HFFc6 (cell line): ENCODE measurements at regions not wholly inside any gene's neighbourhood (a gene's known extent, or its start where the extent isn't known, plus 50 kb on each side); places are given as distances from the start of the nearest gene placed in this dataset.

Experiments
- DNase-seq: peaks from one replicate; pipeline ENCODE4 v3.0.0-alpha.2; 2018
- H3K27ac Mint-ChIP-seq: 2 replicates; pipeline ENCODE4 v1.8.0; 2020; ENCODE audit warnings: mild to moderate bottlenecking, mixed read lengths
- H3K27me3 Mint-ChIP-seq: 2 replicates; pipeline ENCODE4 v1.8.0; 2021; ENCODE audit warnings: mild to moderate bottlenecking, moderate library complexity, mixed read lengths; ENCODE audit not compliant: insufficient read depth
- H3K36me3 Mint-ChIP-seq: 2 replicates; pipeline ENCODE4 v1.8.0; 2021; ENCODE audit warnings: low read depth, mixed read lengths
- H3K4me1 Mint-ChIP-seq: 2 replicates; pipeline ENCODE4 v1.8.0; 2020; ENCODE audit warnings: low read depth, mixed read lengths
- H3K4me3 Mint-ChIP-seq: 2 replicates; pipeline ENCODE4 v1.8.0; 2020; ENCODE audit warnings: mild to moderate bottlenecking, moderate library complexity, mixed read lengths
- H3K9me3 Mint-ChIP-seq: 2 replicates; pipeline ENCODE4 v1.8.0; 2020; ENCODE audit warnings: mild to moderate bottlenecking, mixed read lengths
- TF ChIP-seq, protein P1 (sequence below): fragments of 200-600 bp; sonication (generic); IDR thresholded peaks from 2 replicates; pipeline ENCODE4 v1.5.0; 2021; ENCODE audit warnings: antibody characterized with exemption, mild to moderate bottlenecking

DNA sequence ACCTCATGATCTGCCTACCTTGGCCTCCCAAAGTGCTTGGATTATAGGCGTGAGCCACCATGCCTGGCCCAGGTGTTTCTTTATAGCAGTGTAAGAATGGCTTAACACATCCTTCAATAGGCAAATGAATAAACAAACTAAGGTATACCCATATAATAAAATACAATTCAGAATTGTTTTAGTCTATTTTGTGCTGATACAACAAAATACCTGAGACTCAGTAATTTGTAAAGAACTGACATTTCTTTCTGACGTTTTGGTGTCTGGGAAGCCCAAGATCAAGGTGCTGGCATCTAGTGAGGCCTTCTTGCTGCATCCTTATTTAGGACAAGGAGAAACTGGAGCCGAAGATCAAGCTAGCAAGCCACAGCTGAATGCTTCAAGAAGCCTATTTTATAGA, 1372.1 kb upstream of the DDX18 start:
- no peak overlapping the region for H3K27ac Mint-ChIP-seq
- H3K36me3 Mint-ChIP-seq: no peaks in the 10 kb centered on the region
- no peak for DNase-seq
- H3K4me1 Mint-ChIP-seq: no peaks in the 10 kb centered on the region
- TF ChIP-seq, protein P1, sequence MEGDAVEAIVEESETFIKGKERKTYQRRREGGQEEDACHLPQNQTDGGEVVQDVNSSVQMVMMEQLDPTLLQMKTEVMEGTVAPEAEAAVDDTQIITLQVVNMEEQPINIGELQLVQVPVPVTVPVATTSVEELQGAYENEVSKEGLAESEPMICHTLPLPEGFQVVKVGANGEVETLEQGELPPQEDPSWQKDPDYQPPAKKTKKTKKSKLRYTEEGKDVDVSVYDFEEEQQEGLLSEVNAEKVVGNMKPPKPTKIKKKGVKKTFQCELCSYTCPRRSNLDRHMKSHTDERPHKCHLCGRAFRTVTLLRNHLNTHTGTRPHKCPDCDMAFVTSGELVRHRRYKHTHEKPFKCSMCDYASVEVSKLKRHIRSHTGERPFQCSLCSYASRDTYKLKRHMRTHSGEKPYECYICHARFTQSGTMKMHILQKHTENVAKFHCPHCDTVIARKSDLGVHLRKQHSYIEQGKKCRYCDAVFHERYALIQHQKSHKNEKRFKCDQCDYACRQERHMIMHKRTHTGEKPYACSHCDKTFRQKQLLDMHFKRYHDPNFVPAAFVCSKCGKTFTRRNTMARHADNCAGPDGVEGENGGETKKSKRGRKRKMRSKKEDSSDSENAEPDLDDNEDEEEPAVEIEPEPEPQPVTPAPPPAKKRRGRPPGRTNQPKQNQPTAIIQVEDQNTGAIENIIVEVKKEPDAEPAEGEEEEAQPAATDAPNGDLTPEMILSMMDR: no peak
- H3K4me3 Mint-ChIP-seq: no peak overlapping the region
- H3K27me3 Mint-ChIP-seq: no peaks in the 10 kb centered on the region
- peaks cover 17% of the 10 kb centered on the region for H3K9me3 Mint-ChIP-seq

DNA sequence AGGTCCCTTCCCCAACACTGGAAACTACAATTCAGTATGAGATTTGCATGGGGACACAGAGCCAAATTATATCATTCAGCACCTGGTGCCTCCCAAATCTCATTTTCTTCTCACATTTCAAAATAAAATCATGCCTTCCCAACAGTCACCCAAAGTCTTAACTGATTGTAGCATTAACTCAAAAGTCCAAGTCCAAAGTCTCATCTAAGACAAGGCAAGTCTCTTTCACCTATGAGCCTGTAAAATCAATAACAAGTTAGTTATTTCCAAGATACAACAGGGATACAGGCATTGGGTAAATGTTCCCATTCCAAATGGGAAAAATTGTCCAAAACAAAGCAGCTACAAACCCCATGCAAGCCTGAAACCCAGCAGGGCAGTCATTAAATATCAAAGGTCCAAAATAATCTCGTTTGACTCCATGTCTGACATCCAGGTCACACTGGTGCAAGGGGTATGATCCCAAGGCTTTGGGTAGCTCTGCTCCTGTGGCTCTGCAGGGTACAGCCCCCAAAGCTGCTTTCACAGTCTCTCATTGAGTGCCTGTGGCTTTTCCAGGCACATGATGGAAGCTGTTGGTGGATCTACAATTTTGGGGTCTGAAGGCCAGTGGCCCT, 1370.1 kb upstream of the DDX18 start:
- TF ChIP-seq, protein P1: no peak
- H3K4me3 Mint-ChIP-seq: no peak overlapping the region
- DNase-seq: no peak
- no peaks in the 10 kb centered on the region for H3K36me3 Mint-ChIP-seq
- peaks cover 1% of the 10 kb centered on the region; the same call in 1 of the 2 replicates for H3K27me3 Mint-ChIP-seq
- peaks cover 11% of the 10 kb centered on the region for H3K9me3 Mint-ChIP-seq
- H3K27ac Mint-ChIP-seq: no peak overlapping the region
- H3K4me1 Mint-ChIP-seq: no peaks in the 10 kb centered on the region

DNA sequence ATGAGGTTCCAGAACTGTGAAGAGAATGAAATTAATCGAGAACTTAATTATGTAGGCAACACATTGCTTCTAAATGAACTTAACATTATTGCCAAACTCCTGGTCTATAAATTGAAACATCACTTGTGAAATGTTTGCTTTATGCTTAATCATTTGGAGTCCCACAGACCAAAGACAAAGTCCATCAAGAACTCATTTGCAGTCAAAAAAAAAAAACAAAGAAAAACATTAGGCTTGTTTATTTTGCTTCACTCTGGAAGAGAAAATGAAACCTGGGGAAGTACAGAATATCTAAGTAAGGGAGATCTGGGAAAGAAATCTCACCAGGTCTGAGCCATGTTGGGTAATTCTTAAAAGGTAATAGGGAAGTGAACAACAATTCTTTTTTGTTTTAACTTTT, 1363.5 kb upstream of the DDX18 start:
- H3K9me3 Mint-ChIP-seq: peaks cover 39% of the 10 kb centered on the region
- no peaks in the 10 kb centered on the region; the same call in 1 of the 2 replicates for H3K36me3 Mint-ChIP-seq
- H3K4me3 Mint-ChIP-seq: no peak overlapping the region
- no peak overlapping the region for H3K27ac Mint-ChIP-seq
- no peak for DNase-seq
- no peaks in the 10 kb centered on the region for H3K4me1 Mint-ChIP-seq
- peaks cover 1% of the 10 kb centered on the region; the same call in 1 of the 2 replicates for H3K27me3 Mint-ChIP-seq
- TF ChIP-seq, protein P1: no peak

DNA sequence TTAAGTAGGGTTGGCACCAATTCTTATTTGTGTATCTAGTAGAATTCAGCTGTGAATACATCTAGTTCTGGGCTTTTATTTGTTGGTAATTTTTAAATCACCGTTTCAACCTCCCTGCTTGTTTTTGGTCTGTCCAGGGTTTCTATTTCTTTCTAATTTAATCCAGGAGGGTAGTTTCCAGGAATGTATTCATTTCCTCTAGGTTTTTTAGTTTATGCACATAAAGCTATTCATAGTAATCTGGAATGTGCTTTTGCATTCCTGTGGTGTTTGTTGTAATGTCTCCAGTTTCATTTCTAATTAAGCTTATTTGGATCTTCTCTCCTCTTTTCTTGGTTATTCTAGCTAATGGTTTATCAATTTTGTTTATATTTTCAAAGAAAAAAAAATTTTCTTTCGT, 1361.8 kb upstream of the DDX18 start:
- no peaks in the 10 kb centered on the region; the same call in 1 of the 2 replicates for H3K36me3 Mint-ChIP-seq
- TF ChIP-seq, protein P1: no peak
- peaks cover 51% of the 10 kb centered on the region for H3K9me3 Mint-ChIP-seq
- no peak overlapping the region for H3K4me3 Mint-ChIP-seq
- H3K4me1 Mint-ChIP-seq: no peaks in the 10 kb centered on the region
- peaks cover 1% of the 10 kb centered on the region; the same call in 1 of the 2 replicates for H3K27me3 Mint-ChIP-seq
- no peak for DNase-seq
- H3K27ac Mint-ChIP-seq: no peak overlapping the region

DNA sequence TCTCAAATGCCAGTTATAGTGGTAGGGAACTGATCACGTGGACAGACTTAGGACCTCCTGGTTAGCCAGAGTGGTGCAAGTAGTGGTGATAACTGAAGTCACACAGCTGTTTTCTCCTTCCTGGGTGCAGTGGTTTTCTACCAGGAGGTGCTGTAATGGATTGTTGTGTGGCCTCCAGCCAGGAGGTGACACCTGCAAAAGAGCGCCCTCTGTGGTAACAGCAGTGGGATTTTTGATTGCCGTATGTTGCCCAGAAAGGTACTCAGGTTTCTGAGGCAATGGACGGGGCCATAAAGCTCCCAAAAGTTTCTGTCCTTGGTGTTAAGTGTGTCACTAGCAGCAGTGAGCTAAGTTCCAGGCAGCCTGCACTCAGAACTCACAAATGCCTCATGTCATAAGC, 1358.1 kb upstream of the DDX18 start:
- no peak overlapping the region for H3K4me3 Mint-ChIP-seq
- DNase-seq: no peak
- H3K9me3 Mint-ChIP-seq: peaks cover 67% of the 10 kb centered on the region
- H3K27me3 Mint-ChIP-seq: no peaks in the 10 kb centered on the region
- no peak overlapping the region for H3K27ac Mint-ChIP-seq
- no peaks in the 10 kb centered on the region for H3K4me1 Mint-ChIP-seq
- H3K36me3 Mint-ChIP-seq: peaks cover 5% of the 10 kb centered on the region; the same call in 1 of the 2 replicates
- TF ChIP-seq, protein P1: no peak
